T1000 (cell line): ENCODE measurements at regions not wholly inside any gene's neighbourhood (a gene's known extent, or its start where the extent isn't known, plus 50 kb on each side); places are given as distances from the start of the nearest gene placed in this dataset.
"Not testable (repeated sequence)": the region's sequence is repeated elsewhere in the genome, so short reads cannot be mapped to it uniquely, and the experiment has no call there.

Experiments used
- DNase-seq: peaks from one replicate; lab custom pipeline; 2025; ENCODE audit warnings: mixed read lengths; lab: John Stamatoyannopoulos, UW

GRCh38 chr18:47411159-47411558 lies 159.7 kb upstream of the SKOR2 start:
- no peak for DNase-seq

- DNase-seq, result no peak
These were observed 158.7 kb upstream of the SKOR2 start for GRCh38 chr18:47410139-47410538.

DNA sequence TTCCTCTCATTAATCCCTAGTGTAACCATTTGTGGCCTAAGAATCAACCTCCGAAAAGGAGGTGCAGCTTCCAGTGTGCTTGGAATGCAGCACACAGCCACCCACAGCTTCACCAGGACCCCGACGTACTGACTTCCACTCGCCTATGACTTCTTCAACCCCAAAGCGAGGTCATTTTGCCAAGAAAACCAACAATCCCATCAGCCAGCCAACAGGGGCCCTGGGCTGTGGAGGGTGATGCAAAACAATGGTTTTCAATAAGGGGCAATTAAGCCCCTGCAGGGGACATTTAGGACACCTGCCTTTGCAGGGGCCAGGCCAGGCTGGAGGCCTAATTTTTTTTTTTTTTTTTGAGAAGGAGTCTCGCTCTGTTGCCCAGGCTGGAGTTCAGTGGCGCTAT lies 158.1 kb upstream of the SKOR2 start:
- no peak for DNase-seq

DNA sequence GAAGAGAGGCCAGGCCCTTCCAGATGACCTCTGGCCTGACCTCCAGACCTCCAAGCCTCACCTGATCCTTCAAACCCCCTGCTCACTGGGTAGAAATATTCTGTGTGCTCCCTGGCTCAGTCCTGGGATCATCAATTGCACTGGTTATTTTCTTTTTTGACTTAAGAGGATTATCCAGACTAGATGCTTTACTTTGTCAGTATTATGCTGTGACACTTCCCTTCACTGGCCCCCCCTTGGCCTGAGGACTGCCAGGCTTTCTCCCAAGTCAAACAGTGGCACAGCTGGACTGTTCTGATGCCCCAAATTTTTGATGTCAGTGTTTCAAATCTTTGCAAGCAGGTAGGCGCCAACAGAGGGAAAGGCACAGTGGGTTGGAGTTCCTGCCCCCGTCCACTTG lies 156.3 kb upstream of the SKOR2 start:
- DNase-seq, result no peak

DNA sequence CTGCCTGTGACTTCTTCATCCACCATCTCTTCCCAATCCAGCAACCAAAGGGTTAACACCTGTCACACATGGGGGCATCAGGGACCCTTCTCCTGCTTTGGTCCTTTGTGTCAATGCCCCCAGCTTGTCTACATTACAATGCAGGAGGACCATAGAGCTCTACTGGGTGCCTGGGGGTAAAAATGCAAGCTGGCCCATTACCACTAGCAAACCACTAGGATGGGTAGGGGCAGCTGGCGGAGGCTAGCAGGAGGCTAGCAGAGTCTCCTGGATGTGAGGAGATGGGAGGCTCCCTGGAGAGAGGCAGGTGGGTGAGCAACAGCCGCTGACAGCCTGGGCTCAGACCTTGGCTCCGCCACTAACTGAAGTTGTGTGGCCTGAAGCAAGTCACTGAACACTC lies 153.4 kb upstream of the SKOR2 start:
- DNase-seq, result no peak

- no peak for DNase-seq
These were observed 152.5 kb upstream of the SKOR2 start for GRCh38 chr18:47403949-47404348.

- no peak for DNase-seq
These were observed 151.9 kb upstream of the SKOR2 start for GRCh38 chr18:47403317-47403716.

- DNase-seq, result no peak
These were observed 148.0 kb upstream of the SKOR2 start for GRCh38 chr18:47399475-47399874.

GRCh38 chr18:47397671-47398319 lies 146.3 kb upstream of the SKOR2 start:
- DNase-seq, result no peak

GRCh38 chr18:47391665-47392064 lies 140.2 kb upstream of the SKOR2 start:
- no peak for DNase-seq

DNA sequence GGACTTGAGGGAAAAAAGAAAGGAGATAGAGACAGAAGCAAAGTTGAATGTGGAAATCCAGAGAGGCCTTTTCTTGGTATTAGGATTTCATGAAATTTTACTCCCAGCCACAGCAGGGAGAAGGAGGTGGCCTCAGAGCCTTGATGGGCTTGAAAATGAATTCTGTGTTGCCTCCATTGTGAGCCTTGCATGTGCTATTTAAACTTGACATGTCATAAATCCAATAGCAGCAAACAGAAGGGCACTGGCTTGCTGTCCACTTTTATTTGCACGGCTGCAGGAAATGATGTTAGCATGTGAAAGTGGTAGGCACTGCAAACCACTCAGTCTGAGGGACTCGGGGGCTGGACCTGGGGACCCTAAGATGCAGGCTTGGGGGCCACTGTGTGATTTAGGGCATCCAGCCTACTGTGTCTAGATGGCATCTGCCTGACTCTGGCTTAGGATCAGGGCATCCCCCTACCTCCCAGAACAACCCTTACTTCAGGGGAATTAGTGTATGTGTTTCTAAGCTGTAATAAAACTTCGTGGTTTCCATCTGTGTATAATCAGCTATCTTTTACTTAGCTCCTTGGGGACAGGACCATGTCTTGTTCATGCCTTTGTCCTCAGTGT lies 139.1 kb upstream of the SKOR2 start:
- DNase-seq, result no peak

- no peak for DNase-seq
These were observed 137.8 kb upstream of the SKOR2 start for GRCh38 chr18:47389210-47389609.

DNA sequence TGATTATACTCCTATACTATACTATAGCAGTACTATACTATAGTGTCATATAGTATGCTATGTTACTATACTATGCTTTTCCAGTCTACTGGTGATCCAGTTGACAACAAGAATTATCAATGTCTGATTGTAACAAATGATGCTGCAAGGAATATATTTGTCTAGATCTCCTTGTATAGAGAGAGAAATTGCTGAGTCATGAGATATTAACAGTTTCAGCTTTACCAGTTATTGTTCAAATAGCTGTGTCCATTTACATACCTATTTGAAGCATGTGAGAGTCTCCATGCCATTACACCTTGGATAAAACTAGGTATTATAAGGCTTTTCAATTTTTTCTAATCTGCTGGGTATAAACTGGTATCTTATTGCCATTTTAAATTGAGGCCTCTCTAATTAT lies 136.4 kb upstream of the SKOR2 start:
- no peak for DNase-seq

DNA sequence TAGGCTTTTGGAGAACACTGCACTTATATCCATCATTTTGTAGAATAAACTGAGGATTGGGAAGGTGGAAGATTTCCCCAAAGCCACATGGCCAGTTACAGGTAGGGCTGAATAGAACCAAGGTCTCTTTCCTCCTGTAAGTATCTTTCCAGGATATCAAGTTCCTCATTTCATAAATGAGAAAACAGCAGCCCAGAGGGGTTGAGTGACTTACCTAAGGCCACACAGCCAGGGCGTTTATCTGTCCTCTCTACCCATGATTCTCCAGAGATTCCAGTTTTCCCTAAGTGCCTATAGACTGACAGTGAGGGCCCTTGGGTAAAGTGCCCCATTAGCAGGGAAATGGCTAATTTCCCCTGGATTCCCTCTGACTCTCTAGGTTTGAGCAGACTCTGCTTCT lies 132.3 kb upstream of the SKOR2 start:
- no peak for DNase-seq

- DNase-seq, result no peak
These were observed 130.6 kb upstream of the SKOR2 start for GRCh38 chr18:47381975-47382570.

- no peak for DNase-seq
These were observed 128.7 kb upstream of the SKOR2 start for GRCh38 chr18:47380153-47380552.

GRCh38 chr18:47373465-47373864 lies 122.0 kb upstream of the SKOR2 start:
- no peak for DNase-seq

GRCh38 chr18:47370052-47370451 lies 118.6 kb upstream of the SKOR2 start:
- DNase-seq, result no peak

DNA sequence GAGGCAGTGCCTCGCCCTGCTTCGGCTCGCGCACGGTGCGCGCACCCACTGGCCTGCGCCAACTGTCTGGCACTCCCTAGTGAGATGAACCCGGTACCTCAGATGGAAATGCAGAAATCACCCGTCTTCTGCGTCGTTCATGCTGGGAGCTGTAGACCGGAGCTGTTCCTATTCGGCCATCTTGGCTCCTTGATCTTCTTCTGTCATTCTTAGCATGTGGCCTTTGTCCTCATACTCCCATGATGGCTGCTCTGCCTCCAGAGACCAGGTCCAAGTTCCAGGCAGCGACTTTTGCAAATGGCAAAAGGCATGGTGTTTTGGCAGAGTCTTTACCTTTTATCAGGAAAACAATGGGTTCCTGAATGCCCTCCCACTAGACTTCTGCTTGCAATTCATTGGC lies 102.6 kb upstream of the SKOR2 start:
- not testable (repeated sequence) for DNase-seq

- DNase-seq, result no peak
These were observed 94.6 kb upstream of the SKOR2 start for GRCh38 chr18:47346016-47346415.

DNA sequence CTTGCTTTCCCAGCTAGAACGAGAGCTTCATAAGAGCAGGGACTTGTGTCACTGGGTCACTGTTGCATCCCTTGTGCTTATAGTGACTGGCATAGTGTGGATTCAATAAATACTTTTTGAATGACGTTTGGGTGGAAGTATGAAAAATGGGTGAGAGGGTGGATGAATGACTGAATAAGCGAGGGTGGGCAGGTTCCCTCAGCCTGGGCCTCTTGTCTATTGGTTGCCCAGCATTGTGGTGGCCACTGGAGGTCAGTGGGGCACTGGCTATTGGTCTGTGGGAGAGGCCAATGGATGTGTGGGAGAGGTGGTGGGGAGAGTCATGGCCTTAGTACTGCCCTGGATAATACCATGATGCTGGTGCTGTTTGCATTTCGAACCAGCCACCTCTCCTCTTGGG lies 93.8 kb upstream of the SKOR2 start:
- DNase-seq, result no peak

GRCh38 chr18:47343291-47343690 lies 91.8 kb upstream of the SKOR2 start:
- DNase-seq, result no peak

DNA sequence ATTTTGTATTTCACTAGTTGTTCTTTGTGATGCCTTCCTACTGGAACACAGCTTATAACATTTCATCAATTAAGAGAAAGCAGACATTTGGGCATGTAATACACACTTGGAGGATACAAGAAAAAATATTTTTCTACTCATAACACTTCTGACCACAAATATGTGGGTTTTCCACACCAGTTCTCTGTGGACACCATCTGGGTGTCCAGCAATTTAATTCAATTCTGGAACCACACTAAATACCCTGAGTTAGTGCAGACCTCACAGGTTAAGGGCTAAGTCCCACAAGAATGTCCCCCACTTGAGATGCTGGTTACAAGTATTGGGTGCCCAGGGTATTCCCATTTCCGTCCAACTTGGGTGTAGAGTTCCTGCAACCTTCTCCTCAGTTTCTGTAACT lies 91.1 kb upstream of the SKOR2 start:
- DNase-seq, result no peak

- no peak for DNase-seq
These were observed 90.2 kb upstream of the SKOR2 start for GRCh38 chr18:47341678-47342077.
